ENCODE measurements at regions not wholly inside any gene's neighbourhood (a gene's known extent, or its start where the extent isn't known, plus 50 kb on each side); places are given as distances from the start of the nearest gene placed in this dataset.

- Histone ChIP-seq H3K36me3 (replicated peaks in 1 of 2; ENCODE audit: control extremely low read depth in 1 of 2, control insufficient read depth in 1 of 2, extremely low read depth in 1 of 2, insufficient read depth in 2 of 2, low read length in 1 of 2) (no peaks in the 10 kb centered on the region), H3K4me3 (ENCODE audit: control extremely low read depth in 1 of 5, extremely low read depth in 1 of 5, insufficient read depth in 1 of 5, low read depth in 2 of 5, low read length in 4 of 5) (no peak overlapping the region), H3K9me3 (ENCODE audit: control extremely low read depth in 1 of 3, control insufficient read depth in 2 of 3, insufficient read depth in 1 of 3, low read length in 2 of 3) (no peaks in the 10 kb centered on the region), H3K27ac (ENCODE audit: low read length in 2 of 2) (no peak overlapping the region), H3K4me2 (replicated peaks; ENCODE audit: low read depth, low read length, poor library complexity, severe bottlenecking) (no peak overlapping the region), H2AFZ (ENCODE audit: insufficient read depth, low read depth, low read length, poor library complexity, severe bottlenecking) (no peak overlapping the region), H3K79me2 (ENCODE audit: control insufficient read depth, insufficient read depth, low read length) (no peaks in the 10 kb centered on the region), H3K27me3 (replicated peaks in 1 of 4; ENCODE audit: control extremely low read depth in 1 of 4, control insufficient read depth in 3 of 4, insufficient read depth in 4 of 4, low read length in 3 of 4) (peaks cover 0 to under 1% (median 0%) of the 10 kb centered on the region in 4 experiments), H3K9ac (ENCODE audit: low read length) (no peak overlapping the region), H4K20me1 (ENCODE audit: control insufficient read depth, insufficient read depth, low read length, poor library complexity, severe bottlenecking) (no peaks in the 10 kb centered on the region), H3K4me1 (ENCODE audit: control insufficient read depth in 2 of 2, insufficient read depth in 2 of 2, low read length in 2 of 2) (no peaks in the 10 kb centered on the region)
- H3K27ac Mint-ChIP-seq, result no peak overlapping the region
- CTCF ChIA-PET, result no interaction called here
- no peak for DNase-seq
- H3K4me1 Mint-ChIP-seq, result no peaks in the 10 kb centered on the region
- ATAC-seq (ENCODE audit: low read depth), result no peak
- no peak overlapping the region for H3K4me3 Mint-ChIP-seq
- TF ChIP-seq EZH2 (IDR thresholded peaks at IDR 0.05; ENCODE audit: borderline replicate concordance, insufficient read depth, low read depth, low read length, poor library complexity, severe bottlenecking), result no peak
- TF ChIP-seq CTCF (IDR thresholded peaks at IDR 0.05), result no peak
- H3K9me3 Mint-ChIP-seq (ENCODE audit: insufficient read depth), result no peaks in the 10 kb centered on the region
- intact Hi-C loops (cut with micrococcal nuclease), result no loop called here
- POLR2A ChIA-PET, result no interaction called here
- H3K27me3 Mint-ChIP-seq, result peaks cover 4% of the 10 kb centered on the region
- no CpG with 5 or more reads among the region's 1 CpG for WGBS (ENCODE audit: insufficient coverage)
Observed at GRCh38 chr6:21448485-21449109, 145.0 kb upstream of the SOX4 start.

DNA sequence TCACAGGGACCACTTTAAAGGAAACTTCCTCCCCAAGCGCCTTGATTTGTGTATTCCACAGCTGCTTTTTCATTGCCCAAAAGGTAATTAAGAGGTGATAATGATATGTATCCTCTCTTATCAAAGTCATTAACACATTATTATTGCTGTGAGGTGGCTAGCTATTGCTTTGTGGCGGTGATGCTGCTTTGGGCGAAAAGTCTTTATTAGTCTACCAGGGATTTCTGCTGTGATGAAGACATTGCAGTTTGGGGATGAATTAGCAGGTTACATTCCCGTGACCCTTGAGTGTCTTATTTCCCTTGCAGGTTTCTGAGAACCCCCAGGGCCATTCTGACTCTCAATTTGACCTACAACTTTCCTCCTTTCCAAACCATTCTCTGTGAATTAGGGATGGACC, 143.4 kb upstream of the SOX4 start:
- DNase-seq (no peak), ATAC-seq (ENCODE audit: low read depth) (no peak)
- H2AFZ ChIP-seq (ENCODE audit: insufficient read depth, low read depth, low read length, poor library complexity, severe bottlenecking), result no peak overlapping the region
- no peak overlapping the region for H3K27ac ChIP-seq (ENCODE audit: low read length in 2 of 2)
- no peak overlapping the region for H3K27ac Mint-ChIP-seq
- no peak overlapping the region for H3K9ac ChIP-seq (ENCODE audit: low read length)
- H4K20me1 ChIP-seq (ENCODE audit: control insufficient read depth, insufficient read depth, low read length, poor library complexity, severe bottlenecking), result no peaks in the 10 kb centered on the region
- no CpG with 5 or more reads among the region's 4 CpGs for WGBS (ENCODE audit: insufficient coverage)
- H3K4me1 ChIP-seq (ENCODE audit: control insufficient read depth in 2 of 2, insufficient read depth in 2 of 2, low read length in 2 of 2), result no peaks in the 10 kb centered on the region
- H3K4me3 ChIP-seq (ENCODE audit: control extremely low read depth in 1 of 5, extremely low read depth in 1 of 5, insufficient read depth in 1 of 5, low read depth in 2 of 5, low read length in 4 of 5), result no peak overlapping the region
- TF ChIP-seq EZH2 (IDR thresholded peaks at IDR 0.05; ENCODE audit: borderline replicate concordance, insufficient read depth, low read depth, low read length, poor library complexity, severe bottlenecking) (no peak), CTCF (IDR thresholded peaks at IDR 0.05) (no peak)
- peaks cover 0 to 2% (median 0%) of the 10 kb centered on the region in 4 experiments for H3K27me3 ChIP-seq (replicated peaks in 1 of 4; ENCODE audit: control extremely low read depth in 1 of 4, control insufficient read depth in 3 of 4, insufficient read depth in 4 of 4, low read length in 3 of 4)
- no peaks in the 10 kb centered on the region for H3K79me2 ChIP-seq (ENCODE audit: control insufficient read depth, insufficient read depth, low read length)
- no peak overlapping the region for H3K4me3 Mint-ChIP-seq
- H3K4me1 Mint-ChIP-seq, result no peaks in the 10 kb centered on the region
- intact Hi-C loops (cut with micrococcal nuclease), result no loop called here
- H3K27me3 Mint-ChIP-seq, result peaks cover 4% of the 10 kb centered on the region
- ChIA-PET POLR2A (no interaction called here), CTCF (interaction anchor here (0.7 kb wide), 1 partner anchor 9 kb away, joined by 3 read pairs; no protein-coding TSS in a partner anchor)
- H3K9me3 Mint-ChIP-seq (ENCODE audit: insufficient read depth), result no peaks in the 10 kb centered on the region
- H3K4me2 ChIP-seq (replicated peaks; ENCODE audit: low read depth, low read length, poor library complexity, severe bottlenecking), result no peak overlapping the region
- no peaks in the 10 kb centered on the region for H3K36me3 ChIP-seq (replicated peaks in 1 of 2; ENCODE audit: control extremely low read depth in 1 of 2, control insufficient read depth in 1 of 2, extremely low read depth in 1 of 2, insufficient read depth in 2 of 2, low read length in 1 of 2)
- no peaks in the 10 kb centered on the region for H3K9me3 ChIP-seq (ENCODE audit: control extremely low read depth in 1 of 3, control insufficient read depth in 2 of 3, insufficient read depth in 1 of 3, low read length in 2 of 3)

All from B cell (primary cell).